RWPE1 (cell line): ENCODE measurements at regions not wholly inside any gene's neighbourhood (a gene's known extent, or its start where the extent isn't known, plus 50 kb on each side); places are given as distances from the start of the nearest gene placed in this dataset.

ENCODE experiments used
- CTCF ChIA-PET: fragments of 350-600 bp; sonication (Branson Sonifier 250); formaldehyde crosslinking; extraction: SDS; loops from one replicate; lab custom pipeline; 2021; lab: Yijun Ruan, JAX
- POLR2A ChIA-PET: fragments of 400-600 bp; formaldehyde crosslinking; extraction: SDS; loops from one replicate; lab custom pipeline; 2020; ENCODE audit warnings: antibody characterized with exemption; ENCODE audit not compliant: low non-redundant PET; lab: Yijun Ruan, JAX
- DNase-seq: peaks from one replicate; pipeline ENCODE4 v3.0.0; 2012; ENCODE audit warnings: low spot score
- H3K27ac ChIP-seq: fragments of 450-650 bp; 2 replicates; pipeline ENCODE4 v1.5.1; 2017
- CTCF ChIP-seq: fragments of 450-650 bp; conservative IDR thresholded peaks from 2 replicates; pipeline ENCODE4 v1.5.1; 2017; ENCODE audit warnings: low read depth, mild to moderate bottlenecking

DNA sequence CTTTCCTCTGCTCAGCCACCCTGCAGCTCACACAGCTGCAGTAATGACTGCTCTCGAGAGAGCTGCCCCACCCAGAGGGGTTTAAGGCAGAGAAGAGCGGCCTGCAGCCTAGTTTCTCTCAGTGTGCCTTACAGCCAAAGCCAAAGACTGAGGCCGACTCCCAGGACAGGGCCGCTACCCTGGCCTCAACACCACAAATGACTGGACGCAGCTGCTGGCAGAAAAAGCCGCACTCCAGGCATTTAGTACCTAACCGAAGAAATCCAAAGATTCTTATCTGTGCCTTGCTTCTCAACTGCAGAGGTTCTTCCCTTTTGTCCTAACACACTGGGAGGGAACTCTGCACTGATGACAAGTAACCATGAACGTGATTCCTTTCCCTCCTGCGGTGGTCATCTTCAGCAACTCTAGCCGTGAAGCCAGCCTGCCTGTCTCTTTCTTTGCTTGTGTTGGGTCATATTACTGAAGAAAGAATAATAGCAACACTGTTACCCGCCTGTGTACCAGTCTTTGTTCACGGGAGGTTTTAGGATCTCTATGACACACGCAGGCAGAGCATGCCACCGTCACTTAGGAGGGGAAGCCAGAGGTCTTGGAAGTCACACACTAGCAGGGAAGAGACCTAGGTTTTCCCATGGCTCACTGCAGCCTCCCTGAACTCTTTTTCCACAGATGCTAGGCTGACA, 202.7 kb downstream of the RHOU start:
- no peak for TF ChIP-seq CTCF
- CTCF ChIA-PET, result no interaction called here
- DNase-seq, result no peak
- H3K27ac ChIP-seq, result no peak overlapping the region
- POLR2A ChIA-PET, result no interaction called here

GRCh38 chr1:228938537-228938901, 203.2 kb downstream of the RHOU start:
- ChIA-PET POLR2A (interaction anchor here (0.5 kb wide), 1 partner anchor 89 kb away, joined by 3 read pairs; no protein-coding TSS in a partner anchor), CTCF (no interaction called here)
- DNase-seq, result no peak
- no peak for TF ChIP-seq CTCF
- no peak overlapping the region for H3K27ac ChIP-seq

DNA sequence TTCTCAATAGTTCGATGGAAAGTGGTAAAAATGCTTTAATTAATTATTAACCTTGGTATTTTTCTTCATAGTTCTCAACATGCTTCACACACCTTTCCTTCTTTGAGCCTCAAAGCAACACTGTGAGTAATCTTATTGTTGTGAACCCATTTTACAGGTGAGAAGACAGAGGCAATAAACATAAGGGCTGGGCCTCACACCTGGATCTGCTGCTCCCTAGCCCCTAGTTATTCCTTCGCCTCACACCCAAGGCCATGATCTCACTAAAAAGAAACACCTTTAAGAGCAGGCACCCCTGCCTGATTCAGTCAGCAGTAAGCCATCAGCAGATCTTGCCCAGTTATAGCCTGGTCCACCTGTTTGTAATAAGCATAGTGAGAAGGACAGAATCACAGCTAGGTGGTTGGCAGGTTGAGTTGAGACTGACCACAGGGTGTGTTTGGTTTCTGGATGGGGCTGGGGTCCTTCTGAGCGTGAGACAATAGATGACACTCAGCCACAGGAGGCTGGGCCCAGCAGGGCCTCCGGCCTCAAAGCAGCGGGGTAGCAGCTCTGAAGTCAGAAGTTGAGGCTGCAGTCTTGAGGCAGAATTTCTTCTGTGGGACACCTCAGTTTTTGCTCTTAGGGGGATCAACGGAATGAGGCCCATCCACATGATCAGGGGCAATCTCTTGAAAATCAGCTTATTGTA, 203.9 kb downstream of the RHOU start:
- CTCF ChIA-PET, result no interaction called here

DNA sequence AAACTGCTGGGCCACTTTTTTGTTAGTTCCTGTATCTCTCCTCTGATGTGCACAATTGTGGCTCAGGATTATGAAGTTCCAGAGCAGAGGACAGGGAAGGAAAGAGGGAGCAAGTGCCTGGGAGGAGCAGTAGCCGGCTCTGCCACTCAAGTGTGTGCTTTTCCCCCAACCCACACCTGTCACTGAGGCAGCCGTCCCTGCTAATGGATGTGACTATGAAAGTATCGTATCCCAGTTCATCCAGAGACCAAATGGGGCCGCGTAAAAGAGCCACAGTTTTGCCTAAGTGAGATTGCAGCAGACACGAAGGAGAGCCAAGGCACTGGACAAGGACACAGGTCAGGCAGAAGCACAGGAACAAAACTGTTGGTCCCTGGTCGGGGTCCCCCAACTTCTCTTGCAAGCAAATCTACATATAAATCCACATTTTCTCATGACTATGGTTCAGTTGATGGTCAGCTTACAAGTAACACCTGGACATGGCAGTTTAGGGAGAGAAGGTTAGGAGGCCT, 204.7 kb downstream of the RHOU start:
- TF ChIP-seq CTCF, result no peak
- no peak overlapping the region for H3K27ac ChIP-seq
- no peak for DNase-seq
- POLR2A ChIA-PET, result no interaction called here
- CTCF ChIA-PET, result no interaction called here

More for the DNA sequence above, 203.9 kb downstream of the RHOU start:
- DNase-seq, result no peak
- no peak for TF ChIP-seq CTCF
- no peak overlapping the region for H3K27ac ChIP-seq
- POLR2A ChIA-PET, result interaction anchor here (0.5 kb wide), 1 partner anchor 88 kb away, joined by 3 read pairs; no protein-coding TSS in a partner anchor

- no peak for DNase-seq
- ChIA-PET POLR2A (no interaction called here), CTCF (no interaction called here)
- H3K27ac ChIP-seq, result no peak overlapping the region
- TF ChIP-seq CTCF, result no peak
These were observed 205.2 kb downstream of the RHOU start for GRCh38 chr1:228940526-228940925.

GRCh38 chr1:228940926-228941325, 205.6 kb downstream of the RHOU start:
- CTCF ChIA-PET, result interaction anchor here (0.6 kb wide), 1 partner anchor 27 kb away, joined by 3 read pairs; no protein-coding TSS in a partner anchor
- TF ChIP-seq CTCF, result no peak
- POLR2A ChIA-PET, result no interaction called here
- no peak for DNase-seq
- no peak overlapping the region for H3K27ac ChIP-seq
